HUES64 (cell line): ENCODE measurements at regions not wholly inside any gene's neighbourhood (a gene's known extent, or its start where the extent isn't known, plus 50 kb on each side); places are given as distances from the start of the nearest gene placed in this dataset.
A peak's percentile ranks its signal among the peaks of the same experiment; 100 is the strongest.

Experiments
- H3K27ac ChIP-seq: 2 replicates; pipeline ENCODE4 v1.7.0; 2013; ENCODE audit warnings: low read depth, low read length, inconsistent platforms
- H3K27me3 ChIP-seq: 2 replicates; pipeline ENCODE4 v1.6.1; 2013; ENCODE audit warnings: mild to moderate bottlenecking, low read length; ENCODE audit not compliant: insufficient read depth
- H3K36me3 ChIP-seq: 2 replicates; pipeline ENCODE4 v1.6.1; 2013; ENCODE audit warnings: mild to moderate bottlenecking, low read length; ENCODE audit not compliant: insufficient read depth
- H3K4me1 ChIP-seq: 2 replicates; pipeline ENCODE4 v1.6.1; 2013; ENCODE audit warnings: mild to moderate bottlenecking, low read length, moderate library complexity; ENCODE audit not compliant: insufficient read depth
- H3K4me3 ChIP-seq: 2 replicates; pipeline ENCODE4 v1.5.1; 2013; ENCODE audit warnings: mild to moderate bottlenecking, low read length, moderate library complexity
- H3K9ac ChIP-seq: 2 replicates; pipeline ENCODE4 v1.6.1; 2013; ENCODE audit warnings: mild to moderate bottlenecking, low read depth, low read length
- H3K9me3 ChIP-seq: 2 replicates; pipeline ENCODE4 v1.6.1; 2013; ENCODE audit warnings: low read depth, low read length; ENCODE audit not compliant: insufficient read depth
- WGBS: fragments of 150-250, 120-280 bp; methylation state at CpG from one replicate; pipeline ENCODE4 v1.1.7; 2013; ENCODE audit warnings: missing lambda C conversion rate; 5-methylcytosine and 5-hydroxymethylcytosine counted together

GRCh38 chr18:77761332-77761731 lies 511.7 kb downstream of the GALR1 start:
- H3K4me1 ChIP-seq = peaks cover 31% of the 10 kb centered on the region
- peaks cover 3% of the 10 kb centered on the region; the same call in 1 of the 2 replicates for H3K9me3 ChIP-seq
- H3K27ac ChIP-seq = no peak overlapping the region
- no peaks in the 10 kb centered on the region for H3K27me3 ChIP-seq
- H3K4me3 ChIP-seq = no peak overlapping the region
- H3K36me3 ChIP-seq = no peaks in the 10 kb centered on the region
- H3K9ac ChIP-seq = no peak overlapping the region

DNA sequence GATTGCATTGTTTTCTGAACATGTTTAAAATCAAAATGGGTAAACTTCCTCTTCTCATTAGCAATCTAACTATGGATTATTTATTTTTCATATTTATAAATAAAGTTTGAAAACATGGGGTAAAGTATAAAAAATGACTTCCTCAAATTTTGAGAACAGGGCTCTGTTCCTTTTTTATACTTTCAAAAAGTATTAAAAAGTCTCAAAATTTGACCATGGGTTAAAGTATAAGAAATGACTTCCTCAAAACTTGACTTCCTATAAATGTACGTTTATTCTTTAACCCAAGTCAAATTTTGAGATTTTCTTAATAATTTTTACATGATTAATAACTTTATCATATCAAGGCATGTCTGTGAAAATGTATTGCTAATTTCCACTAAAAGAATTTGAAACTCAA lies 512.4 kb downstream of the GALR1 start:
- Histone ChIP-seq H3K4me1 (peaks cover 31% of the 10 kb centered on the region), H3K9me3 (peaks cover 3% of the 10 kb centered on the region; the same call in 1 of the 2 replicates), H3K36me3 (no peaks in the 10 kb centered on the region), H3K27me3 (no peaks in the 10 kb centered on the region), H3K4me3 (no peak overlapping the region), H3K27ac (no peak overlapping the region), H3K9ac (no peak overlapping the region)
- WGBS = no CpG with 5 or more reads among the region's 1 CpG

DNA sequence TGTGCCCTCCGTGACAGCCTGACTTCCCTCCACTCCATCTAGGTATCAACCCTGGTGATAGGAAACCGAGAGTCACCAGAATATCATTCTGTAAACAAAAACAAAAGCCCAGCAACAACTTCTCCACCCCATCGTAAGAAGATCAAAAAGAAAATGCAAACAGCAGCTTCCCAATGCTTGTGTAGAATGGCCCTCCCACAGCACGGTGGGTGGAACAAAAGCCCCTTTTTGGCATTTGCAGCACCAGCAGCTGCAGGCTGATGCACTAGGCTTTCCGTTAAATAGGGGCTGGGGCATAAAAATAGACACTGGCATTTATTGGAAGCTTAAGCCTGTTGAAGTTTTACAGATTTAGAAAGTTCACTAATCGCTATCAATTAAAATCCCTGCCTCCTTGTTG lies 513.0 kb downstream of the GALR1 start:
- 3% methylated on average over 5 of the region's 6 CpGs for WGBS
- H3K9ac ChIP-seq = no peak overlapping the region
- H3K36me3 ChIP-seq = no peaks in the 10 kb centered on the region
- peak overlapping the region; percentile 32; the same call in 1 of the 2 replicates for H3K4me3 ChIP-seq
- no peak overlapping the region for H3K27ac ChIP-seq
- H3K4me1 ChIP-seq = peaks cover 31% of the 10 kb centered on the region
- H3K27me3 ChIP-seq = no peaks in the 10 kb centered on the region
- peaks cover 3% of the 10 kb centered on the region; the same call in 1 of the 2 replicates for H3K9me3 ChIP-seq

- no peak overlapping the region for H3K4me3 ChIP-seq
- peaks cover 3% of the 10 kb centered on the region; the same call in 1 of the 2 replicates for H3K9me3 ChIP-seq
- no peak overlapping the region for H3K27ac ChIP-seq
- H3K27me3 ChIP-seq = no peaks in the 10 kb centered on the region
- no peak overlapping the region for H3K9ac ChIP-seq
- 48% methylated on average over 8 of the region's 9 CpGs for WGBS
- no peaks in the 10 kb centered on the region for H3K36me3 ChIP-seq
- H3K4me1 ChIP-seq = peaks cover 31% of the 10 kb centered on the region
Observed at GRCh38 chr18:77763530-77764145, 514.0 kb downstream of the GALR1 start.

GRCh38 chr18:77765468-77765867 lies 515.8 kb downstream of the GALR1 start:
- Histone ChIP-seq H3K4me3 (no peak overlapping the region), H3K9ac (no peak overlapping the region), H3K27me3 (no peaks in the 10 kb centered on the region), H3K9me3 (peaks cover 3% of the 10 kb centered on the region; the same call in 1 of the 2 replicates), H3K27ac (no peak overlapping the region), H3K36me3 (no peaks in the 10 kb centered on the region), H3K4me1 (peaks cover 31% of the 10 kb centered on the region)
- WGBS = 17% methylated on average over 8 of the region's 9 CpGs

- Histone ChIP-seq H3K9me3 (0 out of 2 replicates have a peak, but pooled peaks cover under 1% of the 10 kb centered on the region), H3K27me3 (no peaks in the 10 kb centered on the region), H3K9ac (no peak overlapping the region), H3K27ac (no peak overlapping the region), H3K4me1 (peaks cover 31% of the 10 kb centered on the region), H3K36me3 (no peaks in the 10 kb centered on the region), H3K4me3 (no peak overlapping the region)
- 88% methylated on average over 9 of the region's 9 CpGs for WGBS
Observed at GRCh38 chr18:77766421-77766820, 516.8 kb downstream of the GALR1 start.

- Histone ChIP-seq H3K36me3 (no peaks in the 10 kb centered on the region), H3K4me1 (no peaks in the 10 kb centered on the region), H3K27me3 (no peaks in the 10 kb centered on the region), H3K4me3 (no peak overlapping the region), H3K9me3 (no peaks in the 10 kb centered on the region), H3K9ac (no peak overlapping the region), H3K27ac (no peak overlapping the region)
- WGBS = 89% methylated on average over 5 of the region's 5 CpGs
Observed at GRCh38 chr18:77772177-77772576, 522.5 kb downstream of the GALR1 start.

- Histone ChIP-seq H3K27ac (no peak overlapping the region), H3K4me1 (no peaks in the 10 kb centered on the region), H3K9me3 (no peaks in the 10 kb centered on the region), H3K36me3 (no peaks in the 10 kb centered on the region), H3K9ac (no peak overlapping the region), H3K27me3 (no peaks in the 10 kb centered on the region), H3K4me3 (no peak overlapping the region)
- WGBS = 96% methylated on average over 11 of the region's 12 CpGs
Observed at GRCh38 chr18:77776104-77776503, 526.5 kb downstream of the GALR1 start.

- no peak overlapping the region for H3K4me3 ChIP-seq
- no peak overlapping the region for H3K27ac ChIP-seq
- no peaks in the 10 kb centered on the region for H3K9me3 ChIP-seq
- H3K9ac ChIP-seq = no peak overlapping the region
- no peaks in the 10 kb centered on the region for H3K36me3 ChIP-seq
- H3K4me1 ChIP-seq = no peaks in the 10 kb centered on the region
- 94% methylated on average over 11 of the region's 11 CpGs for WGBS
- no peaks in the 10 kb centered on the region for H3K27me3 ChIP-seq
Observed at GRCh38 chr18:77777163-77777562, 527.5 kb downstream of the GALR1 start.

- Histone ChIP-seq H3K4me3 (no peak overlapping the region), H3K27ac (no peak overlapping the region), H3K27me3 (no peaks in the 10 kb centered on the region), H3K36me3 (no peaks in the 10 kb centered on the region), H3K4me1 (no peaks in the 10 kb centered on the region), H3K9ac (no peak overlapping the region), H3K9me3 (no peaks in the 10 kb centered on the region)
- 95% methylated on average over 18 of the region's 18 CpGs for WGBS
Observed at GRCh38 chr18:77784759-77785379, 535.2 kb downstream of the GALR1 start.

DNA sequence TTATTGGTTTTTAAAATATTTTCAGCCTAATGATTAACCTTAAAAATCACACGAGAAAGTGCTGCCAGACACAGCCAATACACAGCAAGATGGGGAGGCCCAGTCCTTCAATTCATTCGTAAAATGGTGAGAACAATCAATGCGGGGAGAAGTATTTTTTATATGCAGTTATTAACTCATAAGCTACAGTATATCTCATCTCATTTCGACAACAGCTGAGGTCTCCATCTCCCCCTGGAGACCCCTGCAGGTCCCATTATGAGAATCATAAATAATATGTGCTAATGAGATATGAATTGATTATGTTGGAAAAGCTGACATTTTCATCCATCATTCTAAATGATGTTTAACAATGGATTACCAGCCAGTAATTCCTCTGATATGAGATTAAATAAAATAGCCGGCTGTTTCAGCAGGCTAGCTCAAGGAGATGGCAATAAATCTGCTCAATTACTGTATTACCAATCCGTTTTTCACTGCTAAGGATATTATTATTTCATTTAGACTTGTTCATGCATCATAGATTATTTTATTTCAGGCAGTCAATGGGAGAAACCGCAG lies 535.8 kb downstream of the GALR1 start:
- no peaks in the 10 kb centered on the region for H3K27me3 ChIP-seq
- WGBS = 92% methylated on average over 4 of the region's 7 CpGs
- no peak overlapping the region for H3K27ac ChIP-seq
- H3K9me3 ChIP-seq = no peaks in the 10 kb centered on the region
- no peak overlapping the region for H3K9ac ChIP-seq
- no peaks in the 10 kb centered on the region for H3K4me1 ChIP-seq
- H3K4me3 ChIP-seq = no peak overlapping the region
- H3K36me3 ChIP-seq = no peaks in the 10 kb centered on the region
